Epidermal melanocyte (primary cell): ENCODE measurements at regions not wholly inside any gene's neighbourhood (a gene's known extent, or its start where the extent isn't known, plus 50 kb on each side); places are given as distances from the start of the nearest gene placed in this dataset.

Source experiments
- DNase-seq: peaks from one replicate; pipeline ENCODE4 v3.0.0; 2011; ENCODE audit warnings: low spot score; ENCODE audit not compliant: insufficient read length

- DNase-seq, result no peak
Measured at GRCh38 chr22:27380855-27381254, 420.7 kb downstream of the MN1 start.

- no peak for DNase-seq
Measured at GRCh38 chr22:27381552-27381951, 420.0 kb downstream of the MN1 start.

- no peak for DNase-seq
Measured at GRCh38 chr22:27381960-27382742, 419.4 kb downstream of the MN1 start.

- no peak for DNase-seq
Measured at GRCh38 chr22:27382947-27383346, 418.6 kb downstream of the MN1 start.

GRCh38 chr22:27383896-27384295 lies 417.7 kb downstream of the MN1 start:
- DNase-seq, result no peak

GRCh38 chr22:27385261-27385998 lies 416.1 kb downstream of the MN1 start:
- no peak for DNase-seq

- no peak for DNase-seq
Measured at GRCh38 chr22:27386186-27386585, 415.4 kb downstream of the MN1 start.

GRCh38 chr22:27387561-27387960 lies 414.0 kb downstream of the MN1 start:
- DNase-seq, result no peak

GRCh38 chr22:27388090-27388600 lies 413.4 kb downstream of the MN1 start:
- no peak for DNase-seq

- no peak for DNase-seq
Measured at GRCh38 chr22:27389727-27390075, 411.9 kb downstream of the MN1 start.

- no peak for DNase-seq
Measured at GRCh38 chr22:27391092-27391770, 410.3 kb downstream of the MN1 start.

GRCh38 chr22:27393371-27393770 lies 408.2 kb downstream of the MN1 start:
- DNase-seq, result no peak

GRCh38 chr22:27394806-27395404 lies 406.7 kb downstream of the MN1 start:
- no peak for DNase-seq

- DNase-seq, result no peak
Measured at GRCh38 chr22:27397036-27397953, 404.3 kb downstream of the MN1 start.

GRCh38 chr22:27397954-27398342 lies 403.6 kb downstream of the MN1 start:
- no peak for DNase-seq

GRCh38 chr22:27399161-27399560 lies 402.4 kb downstream of the MN1 start:
- no peak for DNase-seq

GRCh38 chr22:27400811-27401210 lies 400.7 kb downstream of the MN1 start:
- DNase-seq, result no peak

GRCh38 chr22:27401321-27401720 lies 400.2 kb downstream of the MN1 start:
- no peak for DNase-seq

- no peak for DNase-seq
Measured at GRCh38 chr22:27404441-27404840, 397.1 kb downstream of the MN1 start.

GRCh38 chr22:27405672-27406388 lies 395.7 kb downstream of the MN1 start:
- DNase-seq, result no peak
